Neuronal stem cell (in vitro differentiated cells): ENCODE measurements at regions not wholly inside any gene's neighbourhood (a gene's known extent, or its start where the extent isn't known, plus 50 kb on each side); places are given as distances from the start of the nearest gene placed in this dataset.

Experiments
- DNase-seq: peaks from one replicate; pipeline ENCODE4 v3.0.0-alpha.2; 2013; ENCODE audit warnings: low spot score
- H2AFZ ChIP-seq: one replicate; pipeline ENCODE4 v1.6.1; 2013; ENCODE audit warnings: mild to moderate bottlenecking, low read length, inconsistent platforms
- H2AK5ac ChIP-seq: 2 replicates; pipeline ENCODE4 v1.6.1; 2013; ENCODE audit warnings: low read depth, mild to moderate bottlenecking, inconsistent platforms, low read length, moderate library complexity, mixed read lengths
- H2BK120ac ChIP-seq: 2 replicates; pipeline ENCODE4 v1.6.1; 2013; ENCODE audit warnings: low read depth, mild to moderate bottlenecking, inconsistent platforms, low read length, moderate library complexity, mixed read lengths
- H2BK12ac ChIP-seq: one replicate; pipeline ENCODE4 v1.6.1; 2013; ENCODE audit warnings: low read length, inconsistent platforms
- H2BK15ac ChIP-seq: 2 replicates; pipeline ENCODE4 v1.6.1; 2013; ENCODE audit warnings: mild to moderate bottlenecking, low read length, inconsistent platforms, mixed read lengths
- H2BK5ac ChIP-seq: one replicate; pipeline ENCODE4 v1.6.1; 2013; ENCODE audit warnings: inconsistent platforms, mild to moderate bottlenecking, low read length, moderate library complexity
- H3K14ac ChIP-seq: one replicate; pipeline ENCODE4 v1.6.1; 2013; ENCODE audit warnings: low read length, inconsistent platforms
- H3K18ac ChIP-seq: 2 replicates; pipeline ENCODE4 v1.6.1; 2013; ENCODE audit warnings: low read length, inconsistent platforms
- H3K23ac ChIP-seq: 2 replicates; pipeline ENCODE4 v1.6.1; 2013; ENCODE audit warnings: low read depth, mild to moderate bottlenecking, mixed read lengths, low read length, inconsistent platforms; ENCODE audit not compliant: poor library complexity
- H3K27ac ChIP-seq: replicated peaks from 3 replicates; pipeline ENCODE4 v1.5.1; 2013; ENCODE audit warnings: low read length, inconsistent platforms
- H3K27me3 ChIP-seq, 3 experiments: 2 replicates each; pipeline ENCODE4 v1.6.1; 2013; ENCODE audit warnings: low read length in 3 of 3, mild to moderate bottlenecking in 2 of 3, inconsistent platforms in 1 of 3, low read depth in 1 of 3, mixed read lengths in 1 of 3, moderate library complexity in 1 of 3; ENCODE audit not compliant: control insufficient read depth in 3 of 3, insufficient read depth in 3 of 3
- H3K36me3 ChIP-seq, 2 donors: replicated peaks in 1 of 2; 2 replicates each; pipeline ENCODE4 v1.6.1; 2013; ENCODE audit warnings: low read length in 2 of 2; ENCODE audit not compliant: control insufficient read depth in 2 of 2, insufficient read depth in 2 of 2
- H3K4ac ChIP-seq: 2 replicates; pipeline ENCODE4 v1.6.1; 2013; ENCODE audit warnings: inconsistent platforms, mild to moderate bottlenecking, low read length, moderate library complexity
- H3K4me1 ChIP-seq, 2 donors: 1 replicate in 1 of 2; 2 replicates in 1 of 2; pipeline ENCODE4 v1.6.1; 2013; ENCODE audit warnings: low read length in 2 of 2, low read depth in 1 of 2; ENCODE audit not compliant: control insufficient read depth in 2 of 2, insufficient read depth in 1 of 2
- H3K4me2 ChIP-seq: one replicate; pipeline ENCODE4 v1.6.1; 2013; ENCODE audit warnings: mild to moderate bottlenecking, low read length, inconsistent platforms; ENCODE audit not compliant: insufficient read depth, poor library complexity, severe bottlenecking
- H3K4me3 ChIP-seq, 2 donors: 2 replicates each; pipeline ENCODE4 v1.5.1; 2013; ENCODE audit warnings: low read length in 2 of 2, mild to moderate bottlenecking in 2 of 2, inconsistent platforms in 1 of 2, moderate library complexity in 1 of 2
- H3K79me1 ChIP-seq: one replicate; pipeline ENCODE4 v1.6.1; 2013; ENCODE audit warnings: low read depth, mild to moderate bottlenecking, inconsistent platforms, low read length, moderate library complexity
- H3K9ac ChIP-seq: one replicate; pipeline ENCODE4 v1.6.1; 2013; ENCODE audit warnings: mild to moderate bottlenecking, low read depth, low read length, inconsistent platforms; ENCODE audit not compliant: poor library complexity
- H3K9me3 ChIP-seq, 2 donors: replicated peaks in 1 of 2; 2 replicates each; pipeline versions ENCODE3 to v1.6.1; 2013; ENCODE audit warnings: low read length in 2 of 2, mild to moderate bottlenecking in 2 of 2, inconsistent platforms in 1 of 2, low read depth in 1 of 2, mixed read lengths in 1 of 2, moderate library complexity in 1 of 2; ENCODE audit not compliant: control insufficient read depth in 2 of 2, insufficient read depth in 1 of 2
- H4K8ac ChIP-seq: one replicate; pipeline ENCODE4 v1.6.1; 2013; ENCODE audit warnings: low read depth, mild to moderate bottlenecking, inconsistent platforms, low read length, moderate library complexity
- H4K91ac ChIP-seq: one replicate; pipeline ENCODE4 v1.6.1; 2013; ENCODE audit warnings: low read length, low read depth, mild to moderate bottlenecking, inconsistent platforms; ENCODE audit not compliant: poor library complexity
- WGBS, 2 donors: extraction: QIAGEN DNeasy Blood & Tissue Kit; methylation state at CpG; one replicate each; pipeline ENCODE4 v1.1.7; 2013; ENCODE audit warnings: missing lambda C conversion rate in 2 of 2, mixed read lengths in 1 of 2; ENCODE audit not compliant: insufficient read length in 2 of 2, insufficient replicate concordance in 1 of 2; ENCODE audit errors: extremely low coverage in 2 of 2; 5-methylcytosine and 5-hydroxymethylcytosine counted together

DNA sequence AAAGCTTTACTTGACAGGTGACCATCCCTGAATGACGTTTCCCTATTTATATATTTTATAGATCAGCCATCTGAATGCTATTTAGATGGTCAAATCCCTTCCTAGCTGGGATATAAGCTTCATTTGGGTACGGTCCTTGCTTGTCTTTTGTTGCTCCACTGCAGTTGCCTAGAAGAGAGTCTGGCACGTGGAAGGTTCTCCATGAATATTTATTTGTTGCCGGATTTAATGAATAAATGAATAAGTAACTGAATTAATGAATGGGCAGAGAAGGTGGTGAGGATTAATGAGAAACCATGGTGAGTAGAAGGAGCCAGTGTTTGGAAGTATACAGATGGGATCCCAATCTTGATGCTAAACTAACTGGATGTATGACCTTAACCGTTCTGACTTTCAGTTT, 222.1 kb downstream of the LPIN1 start:
- Histone ChIP-seq H3K27ac (no peak overlapping the region), H4K91ac (no peak overlapping the region), H2AK5ac (no peak overlapping the region), H3K36me3 (no peaks in the 10 kb centered on the region), H3K18ac (no peak overlapping the region), H2AFZ (no peak overlapping the region), H4K8ac (no peak overlapping the region), H3K4me1 (no peaks in the 10 kb centered on the region), H2BK15ac (no peak overlapping the region), H2BK120ac (no peak overlapping the region), H3K14ac (no peak overlapping the region), H2BK5ac (no peak overlapping the region), H3K79me1 (no peaks in the 10 kb centered on the region), H3K9ac (no peak overlapping the region), H2BK12ac (no peak overlapping the region), H3K4me3 (no peak overlapping the region), H3K4ac (no peak overlapping the region), H3K23ac (no peak overlapping the region), H3K27me3 (no peaks in the 10 kb centered on the region), H3K4me2 (no peak overlapping the region), H3K9me3 (peaks cover 4 to 12% of the 10 kb centered on the region in 2 donors)
- DNase-seq = no peak
- no CpG with 5 or more reads among the region's 5 CpGs for WGBS, 2 donors

DNA sequence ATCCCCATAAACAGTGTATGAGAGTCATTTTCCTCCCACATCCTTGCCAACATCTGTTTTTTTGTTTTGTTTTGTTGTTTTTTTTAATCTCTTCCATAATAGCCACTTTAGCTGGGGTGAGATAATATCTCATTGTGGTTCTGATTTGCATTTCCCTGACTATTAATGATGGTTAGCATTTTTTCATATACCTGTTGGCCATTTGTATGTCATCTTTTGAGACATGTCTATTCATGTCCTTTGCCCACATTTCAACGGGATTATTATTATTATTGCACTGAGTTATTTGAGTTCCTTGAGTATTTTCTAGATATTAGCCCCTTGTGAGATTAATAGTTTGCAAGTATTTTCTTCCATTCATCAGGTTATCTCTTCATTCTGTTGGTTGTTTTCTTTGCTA, 223.3 kb downstream of the LPIN1 start:
- Histone ChIP-seq H3K4me1 (no peaks in the 10 kb centered on the region), H4K91ac (no peak overlapping the region), H3K18ac (no peak overlapping the region), H3K36me3 (no peaks in the 10 kb centered on the region), H3K27me3 (no peaks in the 10 kb centered on the region), H2BK5ac (no peak overlapping the region), H2BK15ac (no peak overlapping the region), H3K4me2 (no peak overlapping the region), H3K14ac (no peak overlapping the region), H2BK120ac (no peak overlapping the region), H3K4me3 (no peak overlapping the region), H3K23ac (no peak overlapping the region), H2AFZ (no peak overlapping the region), H3K79me1 (no peaks in the 10 kb centered on the region), H3K27ac (no peak overlapping the region), H2BK12ac (no peak overlapping the region), H2AK5ac (no peak overlapping the region), H3K4ac (no peak overlapping the region), H4K8ac (no peak overlapping the region), H3K9me3 (peaks cover 5 to 17% of the 10 kb centered on the region in 2 donors), H3K9ac (no peak overlapping the region)
- no CpG with 5 or more reads among the region's 1 CpG for WGBS, 2 donors
- DNase-seq = no peak

DNA sequence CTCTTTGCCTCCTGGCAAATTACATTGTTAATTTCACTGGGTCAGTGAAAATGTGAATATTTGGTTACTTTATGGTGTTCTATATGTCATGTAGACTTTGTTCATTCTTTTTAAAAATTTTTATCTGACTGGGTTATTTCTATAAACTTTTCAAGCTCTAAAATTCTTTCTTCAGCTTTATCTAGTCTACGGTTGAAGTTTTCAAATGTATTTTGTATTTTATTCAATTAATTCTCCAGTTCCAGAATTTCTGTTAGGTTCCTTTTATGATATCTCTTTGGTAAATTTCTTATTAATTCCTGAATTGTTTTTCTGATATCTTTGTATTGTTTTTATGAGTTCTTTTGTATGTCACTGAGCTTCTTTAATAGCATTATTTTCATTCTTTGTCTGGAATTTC, 228.1 kb downstream of the LPIN1 start:
- Histone ChIP-seq H2BK15ac (no peak overlapping the region), H3K4me1 (no peaks in the 10 kb centered on the region), H3K4me3 (no peak overlapping the region), H3K9ac (no peak overlapping the region), H4K91ac (no peak overlapping the region), H3K36me3 (no peaks in the 10 kb centered on the region), H2AK5ac (no peak overlapping the region), H3K18ac (no peak overlapping the region), H2BK5ac (no peak overlapping the region), H3K14ac (no peak overlapping the region), H2BK12ac (no peak overlapping the region), H3K27me3 (no peaks in the 10 kb centered on the region), H4K8ac (no peak overlapping the region), H3K4me2 (no peak overlapping the region), H3K27ac (no peak overlapping the region), H3K23ac (no peak overlapping the region), H2AFZ (no peak overlapping the region), H3K4ac (no peak overlapping the region), H3K9me3 (peaks cover 7 to 26% of the 10 kb centered on the region in 2 donors), H2BK120ac (no peak overlapping the region), H3K79me1 (no peaks in the 10 kb centered on the region)
- no CpG with 5 or more reads among the region's 1 CpG for WGBS, 2 donors
- no peak for DNase-seq

DNA sequence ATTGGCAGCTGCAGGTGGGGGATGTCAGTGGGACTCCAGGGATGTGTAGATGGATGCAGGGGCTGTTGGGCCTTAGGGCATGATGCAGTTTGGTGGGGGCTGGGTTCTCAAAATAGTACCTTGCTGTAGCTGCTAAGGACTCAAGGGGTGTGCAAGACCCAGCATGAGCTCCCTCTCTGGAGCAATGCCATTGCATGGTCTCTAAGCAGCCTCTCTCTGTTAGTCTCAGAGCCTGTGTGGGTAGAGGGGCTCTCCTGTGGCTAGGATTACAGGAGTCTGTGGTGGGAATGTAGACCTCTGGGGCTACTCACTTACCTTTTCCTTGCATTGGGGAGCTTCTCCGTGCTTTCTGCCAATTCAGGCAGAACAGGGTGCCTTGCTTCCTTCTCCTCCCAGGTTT, 228.9 kb downstream of the LPIN1 start:
- Histone ChIP-seq H3K4me3 (no peak overlapping the region), H3K27ac (no peak overlapping the region), H2BK5ac (no peak overlapping the region), H3K4me2 (no peak overlapping the region), H3K36me3 (no peaks in the 10 kb centered on the region), H3K4ac (no peak overlapping the region), H3K4me1 (no peaks in the 10 kb centered on the region), H3K18ac (no peak overlapping the region), H3K23ac (no peak overlapping the region), H2BK15ac (no peak overlapping the region), H4K8ac (no peak overlapping the region), H3K14ac (no peak overlapping the region), H2AK5ac (no peak overlapping the region), H3K9me3 (peaks cover 7 to 25% of the 10 kb centered on the region in 2 donors), H3K79me1 (no peaks in the 10 kb centered on the region), H4K91ac (no peak overlapping the region), H2BK12ac (no peak overlapping the region), H3K9ac (no peak overlapping the region), H2BK120ac (no peak overlapping the region), H2AFZ (no peak overlapping the region), H3K27me3 (no peaks in the 10 kb centered on the region)
- WGBS, 2 donors = no CpG with 5 or more reads among the region's 1 CpG
- DNase-seq = no peak
